Right atrium auricular region (tissue), 2 donors: ENCODE measurements at regions not wholly inside any gene's neighbourhood (a gene's known extent, or its start where the extent isn't known, plus 50 kb on each side); places are given as distances from the start of the nearest gene placed in this dataset.

Experiments used
- DNase-seq: peaks from one replicate; pipeline ENCODE4 v3.0.0-alpha.2; 2019; ENCODE audit warnings: low spot score
- H3K27ac ChIP-seq, 2 donors: fragments of 200-600 bp; sonication (generic); 1 replicate in 1 of 2; 2 replicates in 1 of 2; pipeline ENCODE4 v1.5.1; 2016 to 2019
- H3K27me3 ChIP-seq, 2 donors: fragments of 200-600 bp; sonication (generic); one replicate each; pipeline versions ENCODE4 v1.5.1 to v1.6.0; 2017 to 2019
- H3K36me3 ChIP-seq: fragments of 200-600 bp; sonication (generic); one replicate; pipeline ENCODE4 v1.5.1; 2016
- H3K4me1 ChIP-seq, 2 donors: fragments of 200-600 bp; sonication (generic); one replicate each; pipeline versions ENCODE4 v1.5.1 to v1.6.0; 2017 to 2019
- H3K4me3 ChIP-seq, 2 donors: fragments of 200-600 bp; sonication (generic); 1 replicate in 1 of 2; 2 replicates in 1 of 2; pipeline ENCODE4 v1.5.1; 2017 to 2019; ENCODE audit warnings: mild to moderate bottlenecking in 1 of 2, moderate library complexity in 1 of 2
- H3K9me3 ChIP-seq, 2 donors: fragments of 200-600 bp; sonication (generic); one replicate each; pipeline ENCODE4 v1.5.1; 2019
- TF ChIP-seq, protein P1 (sequence below), 2 donors: fragments of 200-600 bp; sonication (generic); IDR thresholded peaks; one replicate each; pipeline ENCODE4 v1.5.1; 2019; ENCODE audit warnings: antibody characterized with exemption in 2 of 2

DNA sequence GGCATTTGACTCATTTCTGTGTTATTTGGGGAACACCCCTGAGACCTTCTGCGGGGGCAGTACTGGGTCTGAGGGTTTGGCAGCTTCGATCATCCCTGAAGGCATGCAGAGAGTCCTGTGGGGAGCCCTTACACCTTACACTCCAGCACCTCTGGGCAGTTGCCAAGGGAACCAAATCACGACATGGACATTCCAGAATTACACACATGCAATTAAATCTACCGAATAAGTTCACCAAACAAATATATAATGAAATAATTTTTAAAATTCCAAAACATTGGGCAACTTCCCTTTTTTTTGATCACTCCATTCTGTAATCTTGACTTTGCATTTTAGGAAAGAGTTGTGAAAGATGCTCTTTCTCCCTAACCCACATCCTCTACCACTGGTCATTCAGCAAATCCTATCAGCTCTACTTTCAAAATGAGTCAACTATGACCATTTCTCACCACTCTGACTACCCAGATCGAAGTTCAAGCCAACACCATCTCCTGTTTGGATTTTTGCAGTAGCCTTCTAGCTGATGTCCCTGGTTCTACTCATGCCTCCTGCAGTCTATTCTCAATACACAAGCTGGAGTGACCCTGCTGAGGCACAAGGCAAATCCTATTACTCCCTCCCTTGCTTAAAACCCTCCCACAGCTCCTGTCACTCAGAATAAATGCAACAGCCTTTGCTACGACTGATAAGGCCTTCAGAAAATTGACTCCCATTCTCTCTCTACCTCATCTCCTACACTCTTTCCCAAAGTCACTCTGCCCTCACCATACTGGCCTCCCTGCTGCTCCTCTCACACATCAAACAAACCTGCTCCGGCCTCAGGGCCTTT is 533.3 kb downstream of the HACE1 start:
- Histone ChIP-seq H3K27me3 (no peaks in the 10 kb centered on the region), H3K4me3 (no peak overlapping the region), H3K36me3 (no peaks in the 10 kb centered on the region), H3K27ac (no peak overlapping the region), H3K4me1 (peaks cover 0 to 5% of the 10 kb centered on the region in 2 donors), H3K9me3 (no peaks in the 10 kb centered on the region)
- no peak for DNase-seq
- TF ChIP-seq, protein P1, sequence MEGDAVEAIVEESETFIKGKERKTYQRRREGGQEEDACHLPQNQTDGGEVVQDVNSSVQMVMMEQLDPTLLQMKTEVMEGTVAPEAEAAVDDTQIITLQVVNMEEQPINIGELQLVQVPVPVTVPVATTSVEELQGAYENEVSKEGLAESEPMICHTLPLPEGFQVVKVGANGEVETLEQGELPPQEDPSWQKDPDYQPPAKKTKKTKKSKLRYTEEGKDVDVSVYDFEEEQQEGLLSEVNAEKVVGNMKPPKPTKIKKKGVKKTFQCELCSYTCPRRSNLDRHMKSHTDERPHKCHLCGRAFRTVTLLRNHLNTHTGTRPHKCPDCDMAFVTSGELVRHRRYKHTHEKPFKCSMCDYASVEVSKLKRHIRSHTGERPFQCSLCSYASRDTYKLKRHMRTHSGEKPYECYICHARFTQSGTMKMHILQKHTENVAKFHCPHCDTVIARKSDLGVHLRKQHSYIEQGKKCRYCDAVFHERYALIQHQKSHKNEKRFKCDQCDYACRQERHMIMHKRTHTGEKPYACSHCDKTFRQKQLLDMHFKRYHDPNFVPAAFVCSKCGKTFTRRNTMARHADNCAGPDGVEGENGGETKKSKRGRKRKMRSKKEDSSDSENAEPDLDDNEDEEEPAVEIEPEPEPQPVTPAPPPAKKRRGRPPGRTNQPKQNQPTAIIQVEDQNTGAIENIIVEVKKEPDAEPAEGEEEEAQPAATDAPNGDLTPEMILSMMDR (IDR thresholded peaks at IDR 0.05) = no peak

DNA sequence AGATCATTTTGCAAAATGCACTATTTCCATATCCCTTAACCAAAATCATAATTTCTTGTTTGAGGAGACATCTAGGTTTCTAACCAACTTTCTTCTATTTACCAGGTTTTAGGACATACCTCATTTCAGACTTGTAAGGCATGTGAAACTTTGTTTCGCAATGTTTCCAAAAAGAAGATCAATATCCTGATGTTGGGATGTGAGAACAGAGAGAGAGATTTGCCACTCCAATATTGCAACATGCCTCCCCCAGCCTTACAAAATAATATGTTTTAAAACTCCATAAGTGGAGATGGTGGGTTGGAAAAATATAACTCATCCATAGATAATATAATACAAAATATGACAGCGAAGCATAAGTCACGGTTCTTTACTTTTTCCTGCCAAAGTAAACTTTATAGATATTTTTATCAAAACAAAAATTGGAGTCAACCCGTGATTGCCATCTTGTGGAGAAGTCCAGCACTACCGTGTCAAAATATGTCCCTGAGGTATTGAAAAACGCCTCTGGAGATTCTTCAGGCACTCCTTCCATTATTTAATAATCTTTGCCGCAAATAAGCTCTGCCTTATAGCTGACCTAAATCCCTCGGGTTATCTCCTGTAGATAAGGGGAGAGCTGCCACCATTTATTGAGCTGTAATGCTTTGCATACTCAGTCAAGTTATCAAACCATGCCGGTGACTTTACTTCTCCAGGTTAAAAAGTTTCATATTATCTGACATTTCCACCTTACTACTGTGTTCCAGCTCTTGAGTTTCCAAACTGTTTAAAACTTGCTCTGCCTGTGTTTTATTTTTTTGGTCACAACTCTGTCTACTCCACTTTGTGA is 534.2 kb downstream of the HACE1 start:
- Histone ChIP-seq H3K4me1 (peaks cover 0 to 5% of the 10 kb centered on the region in 2 donors), H3K36me3 (no peaks in the 10 kb centered on the region), H3K4me3 (no peak overlapping the region), H3K9me3 (no peaks in the 10 kb centered on the region), H3K27ac (no peak overlapping the region), H3K27me3 (no peaks in the 10 kb centered on the region)
- no peak for DNase-seq
- TF ChIP-seq, protein P1 (IDR thresholded peaks at IDR 0.05) = peak in 1 of 2 donors; percentile 56

DNA sequence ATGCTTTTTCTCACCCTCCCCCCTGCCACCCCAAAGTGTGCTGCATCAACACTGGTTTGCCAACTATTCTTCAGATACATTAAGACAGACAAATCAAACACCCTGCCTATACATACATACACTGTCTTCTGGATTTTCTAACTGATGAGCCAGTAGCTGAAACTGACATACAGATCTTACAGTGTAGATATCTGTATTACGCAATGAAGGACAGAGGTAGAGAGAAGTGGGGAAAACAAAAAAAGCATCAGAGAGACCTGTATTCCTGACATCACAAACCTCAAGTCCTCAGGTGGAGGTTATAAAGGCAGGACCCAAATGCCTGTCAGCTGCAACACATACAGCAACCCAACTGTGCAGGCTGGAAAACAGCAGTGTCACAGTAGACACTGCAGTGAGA is 535.4 kb downstream of the HACE1 start:
- H3K4me1 ChIP-seq = peaks cover 0 to 5% of the 10 kb centered on the region in 2 donors
- no peak for DNase-seq
- no peaks in the 10 kb centered on the region for H3K36me3 ChIP-seq
- H3K27me3 ChIP-seq = no peaks in the 10 kb centered on the region
- no peaks in the 10 kb centered on the region for H3K9me3 ChIP-seq
- TF ChIP-seq, protein P1 (IDR thresholded peaks at IDR 0.05) = no peak
- H3K4me3 ChIP-seq = no peak overlapping the region
- no peak overlapping the region for H3K27ac ChIP-seq

DNA sequence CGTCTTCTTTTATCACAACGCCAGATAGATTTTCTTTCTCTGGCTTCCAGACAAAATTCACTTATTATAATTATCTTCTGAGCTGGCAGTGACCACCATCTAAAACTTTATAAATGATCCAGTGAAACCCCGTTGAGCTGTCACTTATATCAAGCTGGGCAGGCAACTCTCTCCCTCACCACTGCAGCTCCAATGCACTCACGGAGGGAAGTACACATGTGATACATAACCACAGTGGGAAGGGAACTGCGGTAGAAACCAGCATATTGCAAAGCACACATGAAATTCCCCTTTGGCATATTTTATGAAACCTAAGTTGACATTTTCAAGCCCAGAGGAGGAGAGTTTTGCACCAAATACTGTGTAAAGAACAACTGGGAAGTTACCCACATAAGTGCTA is 536.9 kb downstream of the HACE1 start:
- no peak for DNase-seq
- TF ChIP-seq, protein P1 (IDR thresholded peaks at IDR 0.05) = no peak
- H3K4me3 ChIP-seq = no peak overlapping the region
- H3K4me1 ChIP-seq = peaks cover 0 to 5% of the 10 kb centered on the region in 2 donors
- no peaks in the 10 kb centered on the region for H3K27me3 ChIP-seq
- H3K9me3 ChIP-seq = no peaks in the 10 kb centered on the region
- H3K27ac ChIP-seq = no peak overlapping the region
- H3K36me3 ChIP-seq = no peaks in the 10 kb centered on the region

DNA sequence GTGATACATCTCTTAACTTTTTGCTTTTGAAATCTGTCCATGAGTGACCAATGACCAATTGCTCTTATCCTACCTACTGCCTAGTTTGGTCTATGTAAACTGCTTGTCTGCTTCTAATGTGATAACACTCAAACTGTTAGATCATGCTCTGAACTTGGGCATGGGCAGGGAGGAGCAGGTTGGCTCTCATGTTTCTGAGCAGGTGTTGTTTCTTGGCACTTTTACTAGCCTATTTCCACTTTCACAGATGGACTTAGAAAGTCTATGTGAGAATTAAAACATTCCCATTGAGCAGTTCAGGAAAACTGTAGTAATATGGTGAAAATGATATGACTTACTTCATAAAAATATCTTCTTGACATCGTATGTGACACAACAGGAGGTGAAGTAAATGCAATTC is 538.4 kb downstream of the HACE1 start:
- Histone ChIP-seq H3K4me3 (no peak overlapping the region), H3K27me3 (no peaks in the 10 kb centered on the region), H3K9me3 (no peaks in the 10 kb centered on the region), H3K27ac (no peak overlapping the region), H3K36me3 (no peaks in the 10 kb centered on the region), H3K4me1 (peaks cover 0 to 5% of the 10 kb centered on the region in 2 donors)
- TF ChIP-seq, protein P1 (IDR thresholded peaks at IDR 0.05) = no peak
- no peak for DNase-seq
